WTC11 (cell line): ENCODE measurements at regions not wholly inside any gene's neighbourhood (a gene's known extent, or its start where the extent isn't known, plus 50 kb on each side); places are given as distances from the start of the nearest gene placed in this dataset.

Experiments
- ATF3 ChIP-seq: sonication (generic); formaldehyde crosslinking; conservative IDR thresholded peaks from 2 replicates; pipeline ENCODE4 v1.8.1; 2022; ENCODE audit warnings: mild to moderate bottlenecking, missing genetic modification reagents
- CTCF ChIP-seq: fragments of 200-600 bp; IDR thresholded peaks from 2 replicates; pipeline ENCODE4 v1.8.0; 2022; ENCODE audit warnings: antibody characterized with exemption
- ELF4 ChIP-seq: sonication (generic); formaldehyde crosslinking; IDR thresholded peaks from 2 replicates; pipeline ENCODE4 v1.8.1; 2022; ENCODE audit warnings: low read depth, mild to moderate bottlenecking, moderate library complexity, missing genetic modification reagents
- FOXK1 ChIP-seq: sonication (generic); formaldehyde crosslinking; IDR thresholded peaks from 2 replicates; pipeline ENCODE4 v1.8.0; 2022; ENCODE audit warnings: mild to moderate bottlenecking, moderate library complexity, missing genetic modification reagents
- FOXP1 ChIP-seq: sonication (generic); formaldehyde crosslinking; IDR thresholded peaks from 2 replicates; pipeline ENCODE4 v1.8.0; 2022; ENCODE audit warnings: missing genetic modification reagents, mild to moderate bottlenecking, moderate library complexity, borderline replicate concordance
- MAX ChIP-seq: sonication (generic); formaldehyde crosslinking; IDR thresholded peaks from 2 replicates; pipeline ENCODE4 v1.8.0; 2022; ENCODE audit warnings: mild to moderate bottlenecking, missing genetic modification reagents
- PREB ChIP-seq: sonication (generic); formaldehyde crosslinking; IDR thresholded peaks from 2 replicates; pipeline ENCODE4 v1.8.1; 2022; ENCODE audit warnings: mild to moderate bottlenecking, missing genetic modification reagents, moderate library complexity, borderline replicate concordance
- ZNF263 ChIP-seq: sonication (generic); formaldehyde crosslinking; IDR thresholded peaks from 2 replicates; pipeline ENCODE4 v1.8.1; 2022; ENCODE audit warnings: low read depth, mild to moderate bottlenecking, moderate library complexity, missing genetic modification reagents
- ZNF416 ChIP-seq: fragments of 250-450 bp; sonication (Bioruptor Pico); IDR thresholded peaks from 2 replicates; pipeline ENCODE4 v1.9.0; 2021; ENCODE audit warnings: mild to moderate bottlenecking, inconsistent platforms

GRCh38 chr10:44066527-44067255 lies 318.2 kb downstream of the CXCL12 start:
- TF ChIP-seq PREB (no peak), CTCF (no peak), ELF4 (CRISPR knock-in tag) (no peak), ZNF263 (CRISPR knock-in tag) (no peak), ZNF416 (CRISPR knock-in tag) (no peak), ATF3 (CRISPR knock-in tag) (no peak), MAX (no peak), FOXP1 (CRISPR knock-in tag) (no peak), FOXK1 (CRISPR knock-in tag) (no peak)
